GM21717 (cell line): ENCODE measurements at regions not wholly inside any gene's neighbourhood (a gene's known extent, or its start where the extent isn't known, plus 50 kb on each side); places are given as distances from the start of the nearest gene placed in this dataset.

Source experiments
- ATAC-seq: cut with Tn5 transposase; IDR thresholded peaks from one replicate; pipeline ENCODE4 v1.9.1; 2021; ENCODE audit warnings: mild to moderate bottlenecking, moderate library complexity; ENCODE audit not compliant: unreplicated experiment

- no peak for ATAC-seq
Observed at GRCh38 chr1:56235909-56236510, 343.4 kb downstream of the PLPP3 start.

- no peak for ATAC-seq
Observed at GRCh38 chr1:56229186-56229585, 350.2 kb downstream of the PLPP3 start.

GRCh38 chr1:56227886-56228285 lies 351.5 kb downstream of the PLPP3 start:
- ATAC-seq, result no peak

- ATAC-seq, result no peak
Observed at GRCh38 chr1:56227401-56227800, 352.0 kb downstream of the PLPP3 start.

GRCh38 chr1:56225964-56226815 lies 353.2 kb downstream of the PLPP3 start:
- ATAC-seq, result no peak

GRCh38 chr1:56223968-56224367 lies 355.4 kb downstream of the PLPP3 start:
- no peak for ATAC-seq

- no peak for ATAC-seq
Observed at GRCh38 chr1:56222914-56223540, 356.3 kb downstream of the PLPP3 start.

- no peak for ATAC-seq
Observed at GRCh38 chr1:56220021-56220420, 359.3 kb downstream of the PLPP3 start.

GRCh38 chr1:56218023-56218422 lies 361.3 kb downstream of the PLPP3 start:
- no peak for ATAC-seq

- ATAC-seq, result no peak
Observed at GRCh38 chr1:56216218-56216617, 363.1 kb downstream of the PLPP3 start.

- no peak for ATAC-seq
Observed at GRCh38 chr1:56215771-56216170, 363.6 kb downstream of the PLPP3 start.

- no peak for ATAC-seq
Observed at GRCh38 chr1:56215086-56215485, 364.3 kb downstream of the PLPP3 start.

GRCh38 chr1:56213068-56213467 lies 366.3 kb downstream of the PLPP3 start:
- ATAC-seq, result no peak

- ATAC-seq, result no peak
Observed at GRCh38 chr1:56212143-56212542, 367.2 kb downstream of the PLPP3 start.

- ATAC-seq, result no peak
Observed at GRCh38 chr1:56206391-56206790, 373.0 kb downstream of the PLPP3 start.

GRCh38 chr1:56204206-56204605 lies 375.2 kb downstream of the PLPP3 start:
- no peak for ATAC-seq

GRCh38 chr1:56202796-56203492 lies 376.4 kb downstream of the PLPP3 start:
- no peak for ATAC-seq

GRCh38 chr1:56202186-56202585 lies 377.2 kb downstream of the PLPP3 start:
- ATAC-seq, result no peak

GRCh38 chr1:56200896-56201295 lies 378.5 kb downstream of the PLPP3 start:
- no peak for ATAC-seq

- no peak for ATAC-seq
Observed at GRCh38 chr1:56200442-56200841, 378.9 kb downstream of the PLPP3 start.

- no peak for ATAC-seq
Observed at GRCh38 chr1:56199956-56200355, 379.4 kb downstream of the PLPP3 start.
